Progenitor cell of endocrine pancreas (in vitro differentiated cells): ENCODE measurements at regions not wholly inside any gene's neighbourhood (a gene's known extent, or its start where the extent isn't known, plus 50 kb on each side); places are given as distances from the start of the nearest gene placed in this dataset.

Experiments
- DNase-seq: peaks from one replicate; pipeline ENCODE4 v3.0.0; 2021; ENCODE audit warnings: low spot score; ENCODE audit not compliant: unreplicated experiment
- H3K27ac Mint-ChIP-seq: 2 replicates; pipeline ENCODE4 v1.8.0; 2021; ENCODE audit warnings: mild to moderate bottlenecking, moderate library complexity, mixed read lengths
- H3K27me3 Mint-ChIP-seq: 2 replicates; pipeline ENCODE4 v1.8.0; 2021; ENCODE audit warnings: mixed read lengths
- H3K36me3 Mint-ChIP-seq: 2 replicates; pipeline ENCODE4 v1.8.0; 2022; ENCODE audit warnings: mixed read lengths; ENCODE audit not compliant: insufficient read depth
- H3K4me1 Mint-ChIP-seq: 2 replicates; pipeline ENCODE4 v1.8.0; 2021; ENCODE audit warnings: low read depth, mixed read lengths
- H3K4me3 Mint-ChIP-seq: 2 replicates; pipeline ENCODE4 v1.8.0; 2021; ENCODE audit warnings: low read depth, mild to moderate bottlenecking, moderate library complexity, mixed read lengths
- H3K9me3 Mint-ChIP-seq: 2 replicates; pipeline ENCODE4 v1.8.0; 2021; ENCODE audit warnings: low read depth, mixed read lengths
- CTCF ChIP-seq: fragments of 200-600 bp; sonication (generic); IDR thresholded peaks from one replicate; pipeline ENCODE4 v1.5.0; 2021; ENCODE audit warnings: antibody characterized with exemption, mild to moderate bottlenecking; ENCODE audit not compliant: unreplicated experiment

- H3K4me3 Mint-ChIP-seq: no peak overlapping the region
- H3K9me3 Mint-ChIP-seq: peaks cover 3% of the 10 kb centered on the region
- no peak for DNase-seq
- TF ChIP-seq CTCF: no peak
- H3K36me3 Mint-ChIP-seq: no peaks in the 10 kb centered on the region
- peaks cover 7% of the 10 kb centered on the region for H3K4me1 Mint-ChIP-seq
- H3K27me3 Mint-ChIP-seq: no peaks in the 10 kb centered on the region
- H3K27ac Mint-ChIP-seq: no peak overlapping the region
Measured at GRCh38 chr13:89900104-89900765, 1447.3 kb upstream of the MIR17HG start.

GRCh38 chr13:89902223-89902622 is 1445.3 kb upstream of the MIR17HG start:
- Mint-ChIP-seq H3K27ac (no peak overlapping the region), H3K27me3 (no peaks in the 10 kb centered on the region), H3K9me3 (peaks cover 3% of the 10 kb centered on the region), H3K4me1 (peaks cover 7% of the 10 kb centered on the region), H3K36me3 (peaks cover 2% of the 10 kb centered on the region), H3K4me3 (no peak overlapping the region)
- no peak for TF ChIP-seq CTCF
- DNase-seq: no peak

- Mint-ChIP-seq H3K9me3 (peaks cover 3% of the 10 kb centered on the region), H3K4me1 (peaks cover 7% of the 10 kb centered on the region), H3K36me3 (peaks cover 2% of the 10 kb centered on the region), H3K27ac (no peak overlapping the region), H3K27me3 (no peaks in the 10 kb centered on the region), H3K4me3 (no peak overlapping the region)
- no peak for DNase-seq
- no peak for TF ChIP-seq CTCF
Measured at GRCh38 chr13:89903115-89903514, 1444.4 kb upstream of the MIR17HG start.

- TF ChIP-seq CTCF: no peak
- H3K27ac Mint-ChIP-seq: no peak overlapping the region
- H3K4me3 Mint-ChIP-seq: no peak overlapping the region
- H3K4me1 Mint-ChIP-seq: no peaks in the 10 kb centered on the region
- H3K9me3 Mint-ChIP-seq: no peaks in the 10 kb centered on the region
- H3K36me3 Mint-ChIP-seq: peaks cover 2% of the 10 kb centered on the region
- DNase-seq: no peak
- H3K27me3 Mint-ChIP-seq: no peaks in the 10 kb centered on the region
Measured at GRCh38 chr13:89910166-89910565, 1437.3 kb upstream of the MIR17HG start.

- H3K4me1 Mint-ChIP-seq: peaks cover 7% of the 10 kb centered on the region
- DNase-seq: no peak
- H3K36me3 Mint-ChIP-seq: no peaks in the 10 kb centered on the region
- no peak overlapping the region for H3K4me3 Mint-ChIP-seq
- H3K27me3 Mint-ChIP-seq: no peaks in the 10 kb centered on the region
- no peak for TF ChIP-seq CTCF
- no peaks in the 10 kb centered on the region for H3K9me3 Mint-ChIP-seq
- H3K27ac Mint-ChIP-seq: no peak overlapping the region
Measured at GRCh38 chr13:89916551-89916950, 1430.9 kb upstream of the MIR17HG start.
